ENCODE measurements at regions not wholly inside any gene's neighbourhood (a gene's known extent, or its start where the extent isn't known, plus 50 kb on each side); places are given as distances from the start of the nearest gene placed in this dataset.

GRCh38 chr6:121917834-121918559, 481.5 kb upstream of the HSF2 start:
- H3K4me3 ChIP-seq: no peak overlapping the region
- no peaks in the 10 kb centered on the region for H3K9me1 ChIP-seq (ENCODE audit: control insufficient read depth, insufficient read depth, low read length)
- POLR2A ChIA-PET: no interaction called here
- no peaks in the 10 kb centered on the region for H3K27me3 ChIP-seq (ENCODE audit: control insufficient read depth in 2 of 2, insufficient read depth in 2 of 2, low read length in 2 of 2)
- no peak overlapping the region for H3K9ac ChIP-seq (ENCODE audit: insufficient read depth in 1 of 2, low read depth in 2 of 2, low read length in 2 of 2)
- 0% methylated on average over 1 of the region's 1 CpG for WGBS (ENCODE audit: insufficient coverage, low coverage, missing lambda C conversion rate)
- no peaks in the 10 kb centered on the region for H4K20me1 ChIP-seq (replicated peaks; ENCODE audit: control insufficient read depth, insufficient read depth, low read length)
- H3K4me2 ChIP-seq (ENCODE audit: insufficient read depth, low read length): no peak overlapping the region
- DNase-seq (ENCODE audit: extremely low read depth in 1 of 4, low spot score in 3 of 4): no peak
- no peak for ATAC-seq
- no TSS peak for BruUV-seq (replicated peaks)
- H3K27ac ChIP-seq (ENCODE audit: extremely low read depth, low read depth, low read length): no peak overlapping the region
- CTCF ChIA-PET (ENCODE audit: low intra/inter-chr PET ratio): no interaction called here
- intact Hi-C loops (cut with micrococcal nuclease) (no loop called here), in situ Hi-C loops (cut with MboI) (no loop called here)
- no peaks in the 10 kb centered on the region for H3K79me2 ChIP-seq (ENCODE audit: control insufficient read depth, insufficient read depth, low read length)
- H2AFZ ChIP-seq (ENCODE audit: low read depth, low read length): no peak overlapping the region
- no peak for FAIRE-seq
- H3K9me3 ChIP-seq (replicated peaks; ENCODE audit: control insufficient read depth, insufficient read depth, low read depth, low read length): no peaks in the 10 kb centered on the region; the same call in none of the 2 replicates
- no peaks in the 10 kb centered on the region for H3K36me3 ChIP-seq (ENCODE audit: control insufficient read depth, insufficient read depth, low read length)
- no peaks in the 10 kb centered on the region for H3K4me1 ChIP-seq (replicated peaks in 1 of 2; ENCODE audit: control insufficient read depth in 2 of 2, insufficient read depth in 2 of 2, low read length in 2 of 2)
- TF ChIP-seq NFE2 (IDR thresholded peaks at IDR 0.05; ENCODE audit: low read depth) (no peak), BRCA1 (IDR thresholded peaks at IDR 0.05) (no peak), BRCA1 (CRISPR knock-in tag; IDR thresholded peaks at IDR 0.05) (no peak), ZNF444 (CRISPR knock-in tag; IDR thresholded peaks at IDR 0.05) (no peak), TCF7L2 (IDR thresholded peaks at IDR 0.05; ENCODE audit: low read depth, low read length) (no peak), REST (IDR thresholded peaks at IDR 0.05; ENCODE audit: borderline replicate concordance) (no peak), REST (CRISPR knock-in tag; IDR thresholded peaks at IDR 0.05; ENCODE audit: low read depth) (no peak), ZFP1 (CRISPR knock-in tag; IDR thresholded peaks at IDR 0.05) (no peak), ZSCAN29 (IDR thresholded peaks at IDR 0.05) (no peak), ZNF77 (CRISPR knock-in tag; IDR thresholded peaks at IDR 0.05) (no peak), ETV1 (tag; conservative IDR thresholded peaks at IDR 0.05; ENCODE audit: low read depth) (no peak), ARID1B (IDR thresholded peaks at IDR 0.05) (no peak), ZNF263 (CRISPR knock-in tag; IDR thresholded peaks at IDR 0.05; ENCODE audit: borderline replicate concordance) (no peak), DPF2 (IDR thresholded peaks at IDR 0.05) (no peak)
- TF ChIP-seq, protein P1, sequence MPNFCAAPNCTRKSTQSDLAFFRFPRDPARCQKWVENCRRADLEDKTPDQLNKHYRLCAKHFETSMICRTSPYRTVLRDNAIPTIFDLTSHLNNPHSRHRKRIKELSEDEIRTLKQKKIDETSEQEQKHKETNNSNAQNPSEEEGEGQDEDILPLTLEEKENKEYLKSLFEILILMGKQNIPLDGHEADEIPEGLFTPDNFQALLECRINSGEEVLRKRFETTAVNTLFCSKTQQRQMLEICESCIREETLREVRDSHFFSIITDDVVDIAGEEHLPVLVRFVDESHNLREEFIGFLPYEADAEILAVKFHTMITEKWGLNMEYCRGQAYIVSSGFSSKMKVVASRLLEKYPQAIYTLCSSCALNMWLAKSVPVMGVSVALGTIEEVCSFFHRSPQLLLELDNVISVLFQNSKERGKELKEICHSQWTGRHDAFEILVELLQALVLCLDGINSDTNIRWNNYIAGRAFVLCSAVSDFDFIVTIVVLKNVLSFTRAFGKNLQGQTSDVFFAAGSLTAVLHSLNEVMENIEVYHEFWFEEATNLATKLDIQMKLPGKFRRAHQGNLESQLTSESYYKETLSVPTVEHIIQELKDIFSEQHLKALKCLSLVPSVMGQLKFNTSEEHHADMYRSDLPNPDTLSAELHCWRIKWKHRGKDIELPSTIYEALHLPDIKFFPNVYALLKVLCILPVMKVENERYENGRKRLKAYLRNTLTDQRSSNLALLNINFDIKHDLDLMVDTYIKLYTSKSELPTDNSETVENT (CRISPR knock-in tag; IDR thresholded peaks at IDR 0.05): no peak

Data from K562 (cell line).